ENCODE measurements at regions not wholly inside any gene's neighbourhood (a gene's known extent, or its start where the extent isn't known, plus 50 kb on each side); places are given as distances from the start of the nearest gene placed in this dataset.

- no peak for DNase-seq
These were observed 531.1 kb downstream of the ANXA1 start for GRCh38 chr9:73682789-73683188.

- DNase-seq, result peak; percentile 49
These were observed 532.4 kb downstream of the ANXA1 start for GRCh38 chr9:73683862-73684591.

GRCh38 chr9:73684601-73685000, 532.9 kb downstream of the ANXA1 start:
- no peak for DNase-seq

GRCh38 chr9:73685786-73686185, 534.1 kb downstream of the ANXA1 start:
- no peak for DNase-seq

GRCh38 chr9:73689051-73689870, 537.6 kb downstream of the ANXA1 start:
- no peak for DNase-seq

GRCh38 chr9:73701415-73702057, 549.9 kb downstream of the ANXA1 start:
- DNase-seq, result no peak

GRCh38 chr9:73714294-73714693, 562.6 kb downstream of the ANXA1 start:
- DNase-seq, result no peak

GRCh38 chr9:73715591-73715990, 563.9 kb downstream of the ANXA1 start:
- DNase-seq, result no peak

GRCh38 chr9:73719660-73720059, 568.0 kb downstream of the ANXA1 start:
- no peak for DNase-seq

- DNase-seq, result no peak
These were observed 568.9 kb downstream of the ANXA1 start for GRCh38 chr9:73720601-73721000.

GRCh38 chr9:73736270-73736669, 584.6 kb downstream of the ANXA1 start:
- DNase-seq, result no peak

- no peak for DNase-seq
These were observed 587.3 kb downstream of the ANXA1 start for GRCh38 chr9:73738741-73739530.

GRCh38 chr9:73741316-73741715, 589.7 kb downstream of the ANXA1 start:
- no peak for DNase-seq

GRCh38 chr9:73742412-73742811, 590.7 kb downstream of the ANXA1 start:
- no peak for DNase-seq

- no peak for DNase-seq
These were observed 592.2 kb downstream of the ANXA1 start for GRCh38 chr9:73743826-73744225.

GRCh38 chr9:73745598-73745997, 593.9 kb downstream of the ANXA1 start:
- DNase-seq, result no peak

GRCh38 chr9:73753171-73753570, 601.5 kb downstream of the ANXA1 start:
- DNase-seq, result no peak

GRCh38 chr9:73761905-73762304, 610.2 kb downstream of the ANXA1 start:
- DNase-seq, result no peak

- DNase-seq, result no peak
These were observed 622.2 kb downstream of the ANXA1 start for GRCh38 chr9:73773896-73774295.

GRCh38 chr9:73775757-73776156, 624.1 kb downstream of the ANXA1 start:
- no peak for DNase-seq

- no peak for DNase-seq
These were observed 629.3 kb downstream of the ANXA1 start for GRCh38 chr9:73780916-73781315.

- no peak for DNase-seq
These were observed 630.5 kb downstream of the ANXA1 start for GRCh38 chr9:73782166-73782565.

- no peak for DNase-seq
These were observed 647.8 kb downstream of the ANXA1 start for GRCh38 chr9:73799446-73799845.

All from hematopoietic multipotent progenitor cell treated with erythropoietin and hydrocortisone succinate and interleukin-3 and kit ligand, for 4 days (in vitro differentiated cells).